Panc1 (cell line): ENCODE measurements at regions not wholly inside any gene's neighbourhood (a gene's known extent, or its start where the extent isn't known, plus 50 kb on each side); places are given as distances from the start of the nearest gene placed in this dataset.

Source experiments
- ATAC-seq: fragments of 200-7000 bp; cut with Tn5 transposase; 2 replicates; pipeline ENCODE4 v1.9.1; 2020; ENCODE audit warnings: mild to moderate bottlenecking, moderate library complexity
- BruUV-seq: library from RNA; stranded (reverse); fragments of 400-500 nt; replicated peaks from 2 replicates; lab custom pipeline; 2021; lab: Mats Ljungman, UMichigan
- CTCF ChIA-PET: fragments of 300-600 bp; sonication (Branson Sonifier 250); formaldehyde crosslinking; loops from one replicate; lab custom pipeline; 2022; ENCODE audit warnings: antibody characterized with exemption; lab: Charles Lee
- POLR2A ChIA-PET: fragments of 300-600 bp; sonication (Branson Sonifier 250); formaldehyde crosslinking; loops from one replicate; lab custom pipeline; 2022; ENCODE audit warnings: antibody characterized with exemption; lab: Charles Lee
- DNase-seq: peaks from one replicate; pipeline ENCODE4 v3.0.0-alpha.2; 2010; ENCODE audit warnings: low read depth, low spot score
- H3K27ac ChIP-seq: 2 replicates; pipeline ENCODE4 v1.5.1; 2011; ENCODE audit warnings: mild to moderate bottlenecking, low read length, inconsistent platforms
- H3K27me3 ChIP-seq: fragments of 200-500 bp; sonication (Bioruptor generic); 2 replicates; pipeline ENCODE4 v1.6.0; 2014; ENCODE audit warnings: low read length, inconsistent platforms; ENCODE audit not compliant: control insufficient read depth, insufficient read depth
- H3K36me3 ChIP-seq: fragments of 200-500 bp; sonication (Bioruptor generic); 2 replicates; pipeline ENCODE4 v1.5.1; 2014; ENCODE audit warnings: inconsistent platforms, mild to moderate bottlenecking, low read length, moderate library complexity; ENCODE audit not compliant: control insufficient read depth, insufficient read depth
- H3K4me1 ChIP-seq: 2 replicates; pipeline ENCODE4 v1.5.1; 2011; ENCODE audit warnings: inconsistent platforms, mild to moderate bottlenecking, low read length, moderate library complexity; ENCODE audit not compliant: control insufficient read depth, insufficient read depth
- H3K4me3 ChIP-seq, 2 experiments: 2 replicates each; pipeline ENCODE4 v1.5.1; 2011 to 2012; ENCODE audit warnings: low read depth in 2 of 2, low read length in 2 of 2, mild to moderate bottlenecking in 2 of 2, inconsistent platforms in 1 of 2, moderate library complexity in 1 of 2
- H3K9me3 ChIP-seq: fragments of 200-500 bp; sonication (Bioruptor generic); 2 replicates; pipeline ENCODE4 v1.5.1; 2014; ENCODE audit warnings: low read depth, mild to moderate bottlenecking, inconsistent platforms, low read length, moderate library complexity; ENCODE audit not compliant: control insufficient read depth, insufficient read depth
- POLR2AphosphoS5 ChIP-seq: IDR thresholded peaks from 2 replicates; pipeline ENCODE4 v1.6.1; 2012; ENCODE audit warnings: mild to moderate bottlenecking, low read depth, low read length, moderate library complexity
- SIN3A ChIP-seq: IDR thresholded peaks from 2 replicates; pipeline ENCODE4 v1.6.1; 2012; ENCODE audit warnings: low read depth, mild to moderate bottlenecking, low read length, moderate library complexity, borderline replicate concordance; ENCODE audit not compliant: insufficient read depth
- TCF7L2 ChIP-seq: IDR thresholded peaks from 2 replicates; pipeline ENCODE4 v1.6.1; 2011; ENCODE audit warnings: mild to moderate bottlenecking, low read depth, low read length, inconsistent platforms
- in situ Hi-C: cut with HindIII; loops from 2 replicates; pipeline ENCODE4 v1.10.0; 2016; ENCODE audit warnings: low sequenced_read_pairs, low pct_unique_long_range_greater_than_20kb
- intact Hi-C: fragments of 100-400 bp; cut with micrococcal nuclease; formaldehyde crosslinking; loops from one replicate; pipeline ENCODE4 v1.10.0; 2022; ENCODE audit not compliant: unreplicated experiment
- TF ChIP-seq, protein P1 (sequence below): fragments of 450-650 bp; IDR thresholded peaks from 2 replicates; pipeline ENCODE4 v1.5.1; 2017; ENCODE audit warnings: mild to moderate bottlenecking
- TF ChIP-seq, protein P2 (sequence below), 2 experiments: IDR thresholded peaks; 2 replicates each; pipeline ENCODE4 v1.6.1; 2011 to 2012; ENCODE audit warnings: low read depth in 2 of 2, control low read depth in 1 of 2, low read length in 1 of 2, mild to moderate bottlenecking in 1 of 2, moderate library complexity in 1 of 2; ENCODE audit not compliant: insufficient read depth in 1 of 2

DNA sequence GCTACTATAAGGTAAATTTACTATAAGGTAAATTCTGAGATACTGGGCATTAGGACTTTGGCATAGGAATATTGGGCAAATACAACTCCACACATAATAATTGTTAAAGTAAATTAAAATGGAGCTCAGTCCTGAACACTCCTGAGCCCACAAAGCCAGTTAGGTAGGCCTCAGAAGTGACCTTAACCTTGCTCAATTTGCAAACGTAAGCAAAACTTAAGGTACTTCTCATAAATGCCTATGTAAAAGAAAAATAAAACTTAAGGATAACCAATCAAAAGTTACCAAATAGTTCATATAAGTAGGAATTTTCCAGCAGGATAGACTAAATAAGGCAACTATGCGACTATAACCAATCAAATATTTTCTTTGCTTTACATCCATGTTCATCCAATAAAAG, 197.7 kb downstream of the MC4R start:
- Histone ChIP-seq H3K36me3 (no peaks in the 10 kb centered on the region), H3K9me3 (no peaks in the 10 kb centered on the region), H3K4me3 (no peak overlapping the region), H3K4me1 (no peaks in the 10 kb centered on the region), H3K27me3 (no peaks in the 10 kb centered on the region), H3K27ac (no peak overlapping the region)
- ATAC-seq (no peak), DNase-seq (no peak)
- ChIA-PET POLR2A (no interaction called here), CTCF (no interaction called here)
- no TSS peak for BruUV-seq
- intact Hi-C loops, result no loop called here
- in situ Hi-C loops, result no loop called here
- TF ChIP-seq SIN3A (no peak), POLR2AphosphoS5 (no peak)
- TF ChIP-seq, protein P1, sequence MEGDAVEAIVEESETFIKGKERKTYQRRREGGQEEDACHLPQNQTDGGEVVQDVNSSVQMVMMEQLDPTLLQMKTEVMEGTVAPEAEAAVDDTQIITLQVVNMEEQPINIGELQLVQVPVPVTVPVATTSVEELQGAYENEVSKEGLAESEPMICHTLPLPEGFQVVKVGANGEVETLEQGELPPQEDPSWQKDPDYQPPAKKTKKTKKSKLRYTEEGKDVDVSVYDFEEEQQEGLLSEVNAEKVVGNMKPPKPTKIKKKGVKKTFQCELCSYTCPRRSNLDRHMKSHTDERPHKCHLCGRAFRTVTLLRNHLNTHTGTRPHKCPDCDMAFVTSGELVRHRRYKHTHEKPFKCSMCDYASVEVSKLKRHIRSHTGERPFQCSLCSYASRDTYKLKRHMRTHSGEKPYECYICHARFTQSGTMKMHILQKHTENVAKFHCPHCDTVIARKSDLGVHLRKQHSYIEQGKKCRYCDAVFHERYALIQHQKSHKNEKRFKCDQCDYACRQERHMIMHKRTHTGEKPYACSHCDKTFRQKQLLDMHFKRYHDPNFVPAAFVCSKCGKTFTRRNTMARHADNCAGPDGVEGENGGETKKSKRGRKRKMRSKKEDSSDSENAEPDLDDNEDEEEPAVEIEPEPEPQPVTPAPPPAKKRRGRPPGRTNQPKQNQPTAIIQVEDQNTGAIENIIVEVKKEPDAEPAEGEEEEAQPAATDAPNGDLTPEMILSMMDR, result no peak

DNA sequence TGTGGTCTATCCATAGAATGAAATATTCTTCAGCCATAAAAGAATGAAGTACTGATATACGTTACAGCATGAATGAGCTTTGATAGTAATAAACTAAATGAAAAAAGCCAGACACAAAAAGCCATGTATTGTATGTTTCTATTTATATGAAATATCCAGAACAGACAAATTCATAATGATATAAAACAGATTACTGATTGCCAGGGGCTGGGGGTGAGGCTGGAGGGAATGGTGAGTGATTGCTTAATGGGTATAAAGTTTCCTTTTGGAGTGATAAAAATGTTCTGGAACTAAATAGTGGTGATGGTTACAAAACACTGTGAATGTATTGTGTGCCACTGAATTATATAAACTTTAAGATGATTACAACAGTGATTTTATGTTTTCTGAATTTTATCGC, 200.5 kb downstream of the MC4R start:
- Histone ChIP-seq H3K9me3 (no peaks in the 10 kb centered on the region), H3K27ac (no peak overlapping the region), H3K4me3 (no peak overlapping the region), H3K27me3 (no peaks in the 10 kb centered on the region), H3K36me3 (no peaks in the 10 kb centered on the region), H3K4me1 (no peaks in the 10 kb centered on the region)
- TF ChIP-seq SIN3A, result no peak
- no peak for TF ChIP-seq POLR2AphosphoS5
- TF ChIP-seq, protein P1, result no peak
- TF ChIP-seq TCF7L2, result no peak
- TF ChIP-seq, protein P2, sequence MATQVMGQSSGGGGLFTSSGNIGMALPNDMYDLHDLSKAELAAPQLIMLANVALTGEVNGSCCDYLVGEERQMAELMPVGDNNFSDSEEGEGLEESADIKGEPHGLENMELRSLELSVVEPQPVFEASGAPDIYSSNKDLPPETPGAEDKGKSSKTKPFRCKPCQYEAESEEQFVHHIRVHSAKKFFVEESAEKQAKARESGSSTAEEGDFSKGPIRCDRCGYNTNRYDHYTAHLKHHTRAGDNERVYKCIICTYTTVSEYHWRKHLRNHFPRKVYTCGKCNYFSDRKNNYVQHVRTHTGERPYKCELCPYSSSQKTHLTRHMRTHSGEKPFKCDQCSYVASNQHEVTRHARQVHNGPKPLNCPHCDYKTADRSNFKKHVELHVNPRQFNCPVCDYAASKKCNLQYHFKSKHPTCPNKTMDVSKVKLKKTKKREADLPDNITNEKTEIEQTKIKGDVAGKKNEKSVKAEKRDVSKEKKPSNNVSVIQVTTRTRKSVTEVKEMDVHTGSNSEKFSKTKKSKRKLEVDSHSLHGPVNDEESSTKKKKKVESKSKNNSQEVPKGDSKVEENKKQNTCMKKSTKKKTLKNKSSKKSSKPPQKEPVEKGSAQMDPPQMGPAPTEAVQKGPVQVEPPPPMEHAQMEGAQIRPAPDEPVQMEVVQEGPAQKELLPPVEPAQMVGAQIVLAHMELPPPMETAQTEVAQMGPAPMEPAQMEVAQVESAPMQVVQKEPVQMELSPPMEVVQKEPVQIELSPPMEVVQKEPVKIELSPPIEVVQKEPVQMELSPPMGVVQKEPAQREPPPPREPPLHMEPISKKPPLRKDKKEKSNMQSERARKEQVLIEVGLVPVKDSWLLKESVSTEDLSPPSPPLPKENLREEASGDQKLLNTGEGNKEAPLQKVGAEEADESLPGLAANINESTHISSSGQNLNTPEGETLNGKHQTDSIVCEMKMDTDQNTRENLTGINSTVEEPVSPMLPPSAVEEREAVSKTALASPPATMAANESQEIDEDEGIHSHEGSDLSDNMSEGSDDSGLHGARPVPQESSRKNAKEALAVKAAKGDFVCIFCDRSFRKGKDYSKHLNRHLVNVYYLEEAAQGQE (IDR thresholded peaks at IDR 0.05; ENCODE audit: insufficient read depth in 1 of 2, low read depth in 2 of 2, low read length in 1 of 2), result no peak
- in situ Hi-C loops (no loop called here), intact Hi-C loops (no loop called here)
- no peak for ATAC-seq
- BruUV-seq, result no TSS peak
- no peak for DNase-seq
- POLR2A ChIA-PET, result no interaction called here
- CTCF ChIA-PET, result no interaction called here
